ENCODE measurements at regions not wholly inside any gene's neighbourhood (a gene's known extent, or its start where the extent isn't known, plus 50 kb on each side); places are given as distances from the start of the nearest gene placed in this dataset.

DNA sequence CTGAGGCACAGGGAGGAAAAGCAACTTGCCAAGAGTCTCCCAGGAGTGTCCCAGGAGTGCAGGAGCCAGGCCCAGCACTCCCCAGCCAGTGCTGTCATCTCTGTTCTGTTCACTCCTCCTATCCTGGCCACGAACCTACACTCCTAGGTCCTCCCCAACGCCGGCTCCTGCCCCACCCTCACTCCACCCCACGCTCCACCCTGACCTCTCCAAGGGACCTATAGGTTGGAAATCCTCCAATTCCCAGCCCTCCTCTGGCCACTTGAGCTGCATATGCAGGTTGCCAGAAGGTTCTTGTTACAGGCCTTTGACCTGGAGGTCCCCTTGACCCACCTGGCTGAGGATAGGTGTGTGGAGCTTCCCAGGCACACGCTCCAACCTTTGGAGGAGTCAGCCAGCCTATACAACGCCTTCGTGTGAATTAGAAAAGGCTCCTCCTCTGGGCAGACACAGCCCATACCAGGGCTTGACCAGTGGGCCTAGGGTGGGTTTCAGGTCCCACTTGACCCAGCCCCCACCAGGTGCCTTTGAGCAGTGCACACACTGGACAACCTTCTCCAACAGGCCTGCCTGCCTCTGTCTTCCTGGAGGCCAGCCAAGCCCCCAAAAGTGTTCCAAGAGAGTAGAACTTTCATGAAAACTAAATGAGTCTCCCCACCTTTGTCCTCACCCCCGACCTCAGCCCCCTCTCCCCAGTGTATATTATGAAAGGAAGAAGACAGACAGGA lies 167.2 kb upstream of the TLE3 start:
- TF ChIP-seq, protein P1, sequence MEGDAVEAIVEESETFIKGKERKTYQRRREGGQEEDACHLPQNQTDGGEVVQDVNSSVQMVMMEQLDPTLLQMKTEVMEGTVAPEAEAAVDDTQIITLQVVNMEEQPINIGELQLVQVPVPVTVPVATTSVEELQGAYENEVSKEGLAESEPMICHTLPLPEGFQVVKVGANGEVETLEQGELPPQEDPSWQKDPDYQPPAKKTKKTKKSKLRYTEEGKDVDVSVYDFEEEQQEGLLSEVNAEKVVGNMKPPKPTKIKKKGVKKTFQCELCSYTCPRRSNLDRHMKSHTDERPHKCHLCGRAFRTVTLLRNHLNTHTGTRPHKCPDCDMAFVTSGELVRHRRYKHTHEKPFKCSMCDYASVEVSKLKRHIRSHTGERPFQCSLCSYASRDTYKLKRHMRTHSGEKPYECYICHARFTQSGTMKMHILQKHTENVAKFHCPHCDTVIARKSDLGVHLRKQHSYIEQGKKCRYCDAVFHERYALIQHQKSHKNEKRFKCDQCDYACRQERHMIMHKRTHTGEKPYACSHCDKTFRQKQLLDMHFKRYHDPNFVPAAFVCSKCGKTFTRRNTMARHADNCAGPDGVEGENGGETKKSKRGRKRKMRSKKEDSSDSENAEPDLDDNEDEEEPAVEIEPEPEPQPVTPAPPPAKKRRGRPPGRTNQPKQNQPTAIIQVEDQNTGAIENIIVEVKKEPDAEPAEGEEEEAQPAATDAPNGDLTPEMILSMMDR (IDR thresholded peaks at IDR 0.05): no peak
- TF ChIP-seq POLR2A (IDR thresholded peaks at IDR 0.05): no peak
- TF ChIP-seq EP300 (IDR thresholded peaks at IDR 0.05): no peak
